ENCODE measurements at regions not wholly inside any gene's neighbourhood (a gene's known extent, or its start where the extent isn't known, plus 50 kb on each side); places are given as distances from the start of the nearest gene placed in this dataset.

DNA sequence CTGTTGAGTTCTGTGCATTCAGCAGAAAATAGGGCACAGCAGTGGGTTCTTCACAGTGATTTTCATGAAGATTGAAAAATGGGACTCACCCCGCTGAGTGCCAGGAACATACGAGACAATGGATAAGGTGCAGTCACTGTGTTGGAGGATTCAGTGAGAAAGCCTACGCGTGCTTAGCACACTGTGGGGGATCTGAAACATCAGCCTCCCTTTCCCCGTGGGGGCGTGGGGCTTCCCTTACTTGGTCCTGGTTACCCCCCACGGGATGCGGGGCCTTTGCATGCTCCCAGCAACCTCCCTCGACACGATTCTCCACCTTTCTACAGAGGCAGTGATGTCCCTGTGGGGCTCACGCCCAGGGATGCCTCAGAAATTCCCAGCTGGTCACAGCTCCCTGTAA lies 252.2 kb upstream of the C1orf174 start:
- TF ChIP-seq, protein P1, sequence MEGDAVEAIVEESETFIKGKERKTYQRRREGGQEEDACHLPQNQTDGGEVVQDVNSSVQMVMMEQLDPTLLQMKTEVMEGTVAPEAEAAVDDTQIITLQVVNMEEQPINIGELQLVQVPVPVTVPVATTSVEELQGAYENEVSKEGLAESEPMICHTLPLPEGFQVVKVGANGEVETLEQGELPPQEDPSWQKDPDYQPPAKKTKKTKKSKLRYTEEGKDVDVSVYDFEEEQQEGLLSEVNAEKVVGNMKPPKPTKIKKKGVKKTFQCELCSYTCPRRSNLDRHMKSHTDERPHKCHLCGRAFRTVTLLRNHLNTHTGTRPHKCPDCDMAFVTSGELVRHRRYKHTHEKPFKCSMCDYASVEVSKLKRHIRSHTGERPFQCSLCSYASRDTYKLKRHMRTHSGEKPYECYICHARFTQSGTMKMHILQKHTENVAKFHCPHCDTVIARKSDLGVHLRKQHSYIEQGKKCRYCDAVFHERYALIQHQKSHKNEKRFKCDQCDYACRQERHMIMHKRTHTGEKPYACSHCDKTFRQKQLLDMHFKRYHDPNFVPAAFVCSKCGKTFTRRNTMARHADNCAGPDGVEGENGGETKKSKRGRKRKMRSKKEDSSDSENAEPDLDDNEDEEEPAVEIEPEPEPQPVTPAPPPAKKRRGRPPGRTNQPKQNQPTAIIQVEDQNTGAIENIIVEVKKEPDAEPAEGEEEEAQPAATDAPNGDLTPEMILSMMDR (IDR thresholded peaks at IDR 0.05; ENCODE audit: low read depth, low read length), result no peak
- no peak for TF ChIP-seq EZH2phosphoT487 (IDR thresholded peaks at IDR 0.05; ENCODE audit: low read depth)
